GM21737 (cell line): ENCODE measurements at regions not wholly inside any gene's neighbourhood (a gene's known extent, or its start where the extent isn't known, plus 50 kb on each side); places are given as distances from the start of the nearest gene placed in this dataset.

Experiments
- ATAC-seq: cut with Tn5 transposase; IDR thresholded peaks from one replicate; pipeline ENCODE4 v1.9.1; 2021; ENCODE audit warnings: mild to moderate bottlenecking, moderate library complexity; ENCODE audit not compliant: unreplicated experiment

GRCh38 chr6:23002044-23002619 is 432.8 kb downstream of the HDGFL1 start:
- no peak for ATAC-seq

DNA sequence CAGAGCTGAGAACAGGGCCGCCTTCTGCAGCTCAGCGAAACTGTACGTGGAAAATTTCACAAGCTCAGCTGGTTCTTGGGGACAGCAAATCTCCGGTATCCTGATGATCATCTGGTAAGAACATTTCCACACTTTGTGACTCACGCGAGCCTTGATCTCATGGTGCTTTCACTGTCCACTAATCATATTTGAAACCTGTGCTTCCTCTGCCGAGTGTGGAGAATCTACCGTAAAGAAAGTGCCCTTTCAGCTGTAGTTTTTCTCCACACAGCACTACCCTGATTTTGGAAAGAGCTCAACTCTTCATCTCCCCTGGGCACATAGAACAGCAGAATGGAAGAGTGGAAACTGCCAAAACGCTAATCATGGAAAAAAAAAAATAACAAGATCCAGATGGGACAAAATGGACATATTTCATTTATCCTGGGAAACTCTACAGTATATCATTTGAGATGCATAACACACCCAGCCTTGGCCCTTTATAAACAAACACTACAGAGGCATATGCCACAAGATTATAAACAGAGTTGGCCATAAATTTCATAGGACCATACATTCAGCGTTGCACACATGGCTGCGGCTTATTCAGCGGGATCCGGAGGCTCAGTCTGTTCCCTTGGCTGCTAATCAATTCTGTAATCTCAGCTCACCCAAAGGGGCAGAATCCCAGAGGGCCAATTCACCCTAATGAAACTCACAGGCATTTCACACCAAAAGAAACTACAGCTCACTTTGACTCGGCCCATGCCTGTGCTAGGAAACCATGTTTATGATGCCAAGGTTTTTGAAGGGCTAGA is 434.5 kb downstream of the HDGFL1 start:
- no peak for ATAC-seq

GRCh38 chr6:23006656-23007055 is 437.3 kb downstream of the HDGFL1 start:
- no peak for ATAC-seq

- ATAC-seq, result no peak
Observed at GRCh38 chr6:23011615-23012014, 442.2 kb downstream of the HDGFL1 start.

DNA sequence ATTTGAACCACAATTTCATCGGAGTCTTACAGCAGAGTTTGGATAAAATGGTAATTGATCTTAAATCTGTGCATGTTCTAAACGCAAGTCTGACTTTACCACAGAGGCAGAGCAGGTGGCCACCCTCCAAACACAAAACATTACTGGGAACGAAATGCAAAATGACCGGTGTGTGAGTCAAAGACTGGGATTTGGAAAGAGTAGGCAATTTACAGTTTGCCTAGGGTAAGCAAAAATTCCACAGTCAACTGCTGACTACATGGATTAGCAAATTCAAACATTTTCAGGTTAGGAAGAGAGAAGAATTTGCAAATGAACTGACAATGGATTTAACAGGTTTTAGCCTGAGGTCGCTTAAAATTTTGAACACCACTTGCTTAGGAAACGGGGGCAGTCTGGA is 444.4 kb downstream of the HDGFL1 start:
- ATAC-seq, result no peak

GRCh38 chr6:23016696-23017095 is 447.3 kb downstream of the HDGFL1 start:
- ATAC-seq, result no peak

DNA sequence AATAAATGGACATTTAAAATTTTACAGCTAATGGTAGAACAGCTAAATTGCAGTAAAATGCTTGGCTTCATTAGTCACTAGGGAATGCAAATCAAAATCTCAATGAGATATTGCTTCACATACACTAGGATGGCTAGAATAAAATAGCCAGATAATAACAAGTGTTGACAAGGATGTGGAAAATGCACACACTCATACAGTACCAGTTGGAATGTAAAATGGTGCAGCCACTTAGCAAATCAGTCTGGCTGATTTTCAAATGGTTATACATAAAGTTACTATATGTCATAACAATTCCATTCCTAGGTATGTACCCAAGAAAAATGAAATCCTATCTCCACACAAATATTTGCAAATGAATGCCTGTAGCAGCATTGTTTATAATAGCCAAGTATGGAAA is 452.1 kb downstream of the HDGFL1 start:
- no peak for ATAC-seq

DNA sequence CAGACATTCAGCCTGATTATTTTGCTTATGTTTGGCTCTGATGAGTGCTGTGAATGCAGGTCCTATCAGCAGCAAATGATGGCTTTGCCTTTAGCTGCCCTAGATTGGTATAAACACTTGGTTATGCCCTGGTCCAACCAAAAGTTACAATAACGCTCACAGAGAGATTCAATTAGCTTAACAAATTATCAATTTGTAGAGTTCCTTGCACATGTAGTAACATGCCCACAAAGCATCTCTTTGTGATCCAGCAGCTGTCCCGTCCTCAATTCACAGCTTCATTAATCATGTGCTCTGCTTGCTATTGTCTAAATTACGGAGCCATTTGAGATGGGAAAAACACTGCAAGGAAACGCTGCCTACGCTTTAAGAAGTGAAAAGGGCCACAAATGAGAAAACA is 457.9 kb downstream of the HDGFL1 start:
- no peak for ATAC-seq

DNA sequence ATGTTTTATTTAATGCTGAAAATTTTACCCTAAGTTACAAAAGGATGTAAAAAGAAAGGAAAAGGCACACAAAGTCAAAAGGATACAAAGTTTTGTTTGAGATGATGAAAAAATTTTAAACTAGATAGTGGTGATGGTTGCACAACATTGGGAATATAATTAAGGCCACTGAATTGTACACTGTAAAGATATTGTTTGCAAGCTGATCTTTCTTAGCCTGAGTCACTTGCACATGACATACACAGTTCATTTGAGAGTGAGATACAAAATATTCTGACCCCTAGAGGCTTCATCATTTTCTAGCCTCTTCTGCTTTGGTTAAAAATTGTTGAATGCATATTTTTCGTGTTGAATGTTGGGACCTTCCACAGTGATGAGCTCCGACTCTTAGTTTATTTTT is 462.6 kb downstream of the HDGFL1 start:
- no peak for ATAC-seq

DNA sequence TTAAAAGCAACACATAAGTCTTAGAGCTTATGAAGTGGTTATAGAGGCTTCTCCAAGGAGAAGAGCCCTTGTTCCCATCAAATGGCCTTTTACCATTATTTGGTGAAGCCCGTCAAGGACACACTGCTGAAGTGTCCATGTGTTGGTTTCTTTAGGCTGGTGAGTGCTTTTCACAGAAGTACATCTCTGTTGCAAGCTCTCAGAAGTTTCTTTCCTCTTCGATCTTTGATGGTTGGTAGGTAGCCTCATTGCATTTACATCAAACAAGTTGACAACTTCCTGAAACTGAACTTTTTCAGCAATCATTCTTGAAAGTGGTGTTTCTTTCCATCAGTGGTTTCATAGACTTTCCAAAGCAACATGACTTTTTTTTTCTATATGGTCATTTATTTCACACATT is 465.6 kb downstream of the HDGFL1 start:
- no peak for ATAC-seq

DNA sequence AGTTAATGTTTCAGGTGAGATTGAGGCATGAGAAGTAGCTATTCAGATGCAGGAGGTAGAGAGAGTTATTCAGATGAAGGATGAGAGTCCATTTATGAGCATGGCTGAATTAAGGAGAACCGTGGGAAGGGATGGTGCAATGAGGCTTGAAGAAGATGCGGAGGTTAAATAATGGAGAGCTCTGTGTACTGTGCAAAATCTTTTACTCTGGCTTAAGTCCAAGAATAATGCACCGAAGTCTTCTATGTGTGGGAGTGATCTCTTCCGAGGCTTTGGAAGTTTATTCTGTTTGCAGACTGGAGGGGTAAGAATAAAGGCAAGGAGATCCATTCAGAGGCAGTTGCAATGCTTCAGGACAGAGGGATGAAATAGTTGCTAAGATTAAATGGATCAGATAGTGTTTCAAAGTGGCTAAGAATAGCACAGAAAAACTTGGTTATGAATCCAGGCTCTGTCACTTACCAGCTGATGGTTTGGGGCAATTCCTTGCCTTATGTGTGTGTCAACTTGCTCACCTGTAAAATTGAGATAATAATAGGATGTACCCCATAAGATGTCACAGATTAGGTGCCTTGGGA is 467.1 kb downstream of the HDGFL1 start:
- no peak for ATAC-seq

GRCh38 chr6:23040899-23041298 is 471.5 kb downstream of the HDGFL1 start:
- ATAC-seq, result no peak

- no peak for ATAC-seq
Observed at GRCh38 chr6:23045280-23045679, 475.9 kb downstream of the HDGFL1 start.

- no peak for ATAC-seq
Observed at GRCh38 chr6:23055523-23055922, 486.2 kb downstream of the HDGFL1 start.

GRCh38 chr6:23073821-23074220 is 504.5 kb downstream of the HDGFL1 start:
- no peak for ATAC-seq

- no peak for ATAC-seq
Observed at GRCh38 chr6:23077772-23078171, 508.4 kb downstream of the HDGFL1 start.

GRCh38 chr6:23081701-23082100 is 512.3 kb downstream of the HDGFL1 start:
- ATAC-seq, result no peak

DNA sequence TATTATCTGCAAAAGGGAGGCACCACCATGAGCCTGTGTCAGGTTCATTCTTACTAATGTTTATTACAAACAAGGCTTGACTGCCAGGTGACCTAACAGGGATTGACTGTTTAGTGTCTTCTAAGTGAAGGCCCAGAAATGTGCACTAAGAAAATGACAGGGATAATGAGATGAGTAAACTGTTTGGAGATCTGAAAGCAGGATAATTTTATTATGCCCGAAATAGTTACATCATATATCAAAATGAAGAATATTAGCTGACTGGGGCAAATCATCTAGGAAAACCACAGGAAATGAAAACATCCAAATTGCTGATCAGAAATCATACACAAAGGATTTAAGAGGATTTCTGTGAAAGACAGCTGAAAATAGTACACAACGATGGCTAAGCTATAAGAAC is 516.7 kb downstream of the HDGFL1 start:
- no peak for ATAC-seq

DNA sequence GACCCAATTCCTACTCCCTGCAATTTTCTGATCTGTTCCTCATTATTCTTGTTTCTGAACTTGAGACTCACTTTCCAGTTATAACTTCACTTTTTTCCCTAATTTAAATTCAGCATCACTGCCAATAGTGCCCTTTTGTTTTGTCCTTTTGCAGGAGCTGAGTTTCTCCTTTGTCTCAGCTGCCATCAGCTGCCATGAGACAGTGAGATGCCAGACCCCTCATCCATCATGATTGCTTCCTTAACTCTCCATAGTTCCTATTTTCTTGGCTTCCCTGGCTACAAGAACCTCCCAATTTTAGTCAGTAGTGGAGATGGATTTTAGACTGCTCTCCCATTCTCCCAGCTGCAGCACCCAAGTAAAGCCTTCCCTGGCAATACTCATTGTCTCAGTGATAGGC is 518.1 kb downstream of the HDGFL1 start:
- ATAC-seq, result no peak

DNA sequence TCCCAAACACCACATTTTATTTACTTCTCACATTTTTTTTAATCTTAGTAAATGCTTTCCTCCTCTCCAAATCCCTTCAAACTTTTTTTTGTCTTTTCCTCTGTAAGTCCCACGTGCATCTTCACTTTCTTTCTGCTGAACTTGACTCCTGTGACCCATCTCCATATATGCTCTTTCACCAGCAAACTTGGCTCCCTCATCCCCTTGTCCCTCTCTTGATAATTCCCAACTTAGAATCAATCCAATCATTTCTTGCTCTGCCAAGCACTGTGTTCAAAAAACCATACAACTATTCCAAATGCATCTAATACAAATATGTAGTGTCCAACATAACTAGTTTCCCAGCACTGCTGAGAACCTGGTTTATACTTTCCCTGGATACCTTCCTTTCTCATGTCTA is 519.4 kb downstream of the HDGFL1 start:
- ATAC-seq, result no peak

DNA sequence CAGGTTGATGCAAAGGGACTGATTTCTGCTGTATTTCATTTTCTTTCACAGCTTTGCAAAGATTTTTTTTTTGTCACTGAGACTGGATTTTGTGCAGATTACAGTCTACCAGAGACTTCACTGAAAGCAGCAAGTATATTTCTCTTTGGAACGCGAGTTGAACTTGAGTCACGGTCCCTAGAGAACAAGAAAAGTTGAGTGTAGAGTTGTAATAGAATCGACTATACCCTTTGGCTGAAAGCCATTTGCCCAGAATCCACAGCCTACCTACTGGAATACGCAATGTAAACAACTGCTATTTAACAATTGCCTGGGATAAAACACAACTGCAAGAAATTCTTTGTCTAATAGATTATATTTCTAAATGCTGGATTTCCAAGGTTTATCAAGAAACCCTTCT is 520.6 kb downstream of the HDGFL1 start:
- ATAC-seq, result no peak

DNA sequence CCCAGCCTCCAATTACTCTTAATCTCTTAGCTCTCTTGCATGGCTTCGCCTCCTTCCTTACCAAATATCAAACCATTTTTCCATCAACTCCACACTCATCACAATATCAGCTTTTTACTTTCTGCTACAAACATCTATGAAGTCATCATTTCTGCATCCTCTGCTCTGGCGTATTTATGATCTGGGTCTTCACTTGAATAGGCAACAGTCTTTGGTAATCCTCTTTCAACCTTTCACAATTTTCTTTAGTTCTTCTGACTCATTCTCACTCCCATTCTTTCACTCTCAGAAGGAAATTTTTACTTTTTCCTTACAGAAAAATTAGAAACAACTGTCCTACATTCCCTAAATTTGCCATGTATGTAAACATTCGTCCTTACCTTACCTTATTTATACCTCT is 522.4 kb downstream of the HDGFL1 start:
- ATAC-seq, result no peak
